CD4-positive, alpha-beta T cell (primary cell): ENCODE measurements at regions not wholly inside any gene's neighbourhood (a gene's known extent, or its start where the extent isn't known, plus 50 kb on each side); places are given as distances from the start of the nearest gene placed in this dataset.

Source experiments
- ATAC-seq: fragments of 200-7000 bp; cut with Tn5 transposase; one replicate; pipeline ENCODE4 v1.10.0; 2022; ENCODE audit warnings: mild to moderate bottlenecking; ENCODE audit not compliant: poor library complexity
- CTCF ChIA-PET: fragments of 350-600 bp; sonication (Branson Sonifier 250); formaldehyde crosslinking; loops from one replicate; lab custom pipeline; 2021; ENCODE audit warnings: antibody characterized with exemption, inconsistent platforms; lab: Charles Lee
- POLR2A ChIA-PET: fragments of 350-600 bp; sonication (Branson Sonifier 250); formaldehyde crosslinking; loops from one replicate; lab custom pipeline; 2021; ENCODE audit warnings: antibody characterized with exemption, inconsistent platforms; lab: Charles Lee
- DNase-seq, 14 experiments: peaks; one replicate each; pipeline ENCODE4 v3.0.0-alpha.2; 2013 to 2020; ENCODE audit warnings: mixed read lengths in 2 of 14
- H3K27ac ChIP-seq, 2 donors: one replicate each; pipeline versions ENCODE4 v1.5.1 to v1.7.0; 2013; ENCODE audit warnings: low read length in 2 of 2, low read depth in 1 of 2, mild to moderate bottlenecking in 1 of 2
- H3K27me3 ChIP-seq, 2 experiments: 1 replicate in 1 of 2; 2 replicates in 1 of 2; pipeline versions ENCODE4 v1.6.1 to v1.7.0; 2013; ENCODE audit warnings: low read length in 2 of 2, control low read depth in 1 of 2, mild to moderate bottlenecking in 1 of 2, moderate library complexity in 1 of 2; ENCODE audit not compliant: insufficient read depth in 2 of 2, control insufficient read depth in 1 of 2
- H3K36me3 ChIP-seq: one replicate; pipeline ENCODE4 v1.6.1; 2013; ENCODE audit warnings: low read length, control low read depth; ENCODE audit not compliant: insufficient read depth
- H3K4me1 ChIP-seq: one replicate; pipeline ENCODE4 v1.6.1; 2013; ENCODE audit warnings: low read length, control low read depth; ENCODE audit not compliant: insufficient read depth
- H3K4me3 ChIP-seq: one replicate; pipeline ENCODE4 v1.5.1; 2013; ENCODE audit warnings: mild to moderate bottlenecking, low read length, moderate library complexity
- H3K9me3 ChIP-seq, 2 experiments: 1 replicate in 1 of 2; 2 replicates in 1 of 2; pipeline versions ENCODE4 v1.6.1 to v1.7.0; 2013; ENCODE audit warnings: low read length in 2 of 2, mild to moderate bottlenecking in 2 of 2, control low read depth in 1 of 2, moderate library complexity in 1 of 2; ENCODE audit not compliant: control insufficient read depth in 1 of 2, insufficient read depth in 1 of 2
- H3K27ac Mint-ChIP-seq: one replicate; pipeline ENCODE4 v1.8.0; 2020; ENCODE audit warnings: mixed read lengths
- H3K27me3 Mint-ChIP-seq: one replicate; pipeline ENCODE4 v1.8.0; 2021; ENCODE audit warnings: mixed read lengths
- H3K36me3 Mint-ChIP-seq: one replicate; pipeline ENCODE4 v1.8.0; 2021; ENCODE audit warnings: low read depth, mixed read lengths
- H3K4me1 Mint-ChIP-seq: one replicate; pipeline ENCODE4 v1.8.0; 2021; ENCODE audit warnings: low read depth, mixed read lengths
- H3K4me3 Mint-ChIP-seq: one replicate; pipeline ENCODE4 v1.8.0; 2020; ENCODE audit warnings: mild to moderate bottlenecking, mixed read lengths
- H3K9me3 Mint-ChIP-seq: one replicate; pipeline ENCODE4 v1.8.0; 2020; ENCODE audit warnings: mixed read lengths
- intact Hi-C, 2 experiments: fragments of 100-400 bp; cut with DNase I in 1 of 2; cut with micrococcal nuclease in 1 of 2; formaldehyde crosslinking; loops; one replicate each; pipeline versions ENCODE4 v1.15.1 to v1.9.0; 2023 to 2025; cut with DNase I, micrococcal nuclease
- TF ChIP-seq, protein P1 (sequence below): fragments of 200-600 bp; IDR thresholded peaks from one replicate; pipeline ENCODE4 v1.8.0; 2022; ENCODE audit warnings: antibody characterized with exemption, mild to moderate bottlenecking

- Mint-ChIP-seq H3K4me3 (no peak overlapping the region), H3K9me3 (peaks cover 2% of the 10 kb centered on the region), H3K27ac (no peak overlapping the region), H3K27me3 (peaks cover 33% of the 10 kb centered on the region), H3K36me3 (no peaks in the 10 kb centered on the region), H3K4me1 (no peaks in the 10 kb centered on the region)
- POLR2A ChIA-PET, result no interaction called here
- DNase-seq (no peak), ATAC-seq (no peak)
- TF ChIP-seq, protein P1, sequence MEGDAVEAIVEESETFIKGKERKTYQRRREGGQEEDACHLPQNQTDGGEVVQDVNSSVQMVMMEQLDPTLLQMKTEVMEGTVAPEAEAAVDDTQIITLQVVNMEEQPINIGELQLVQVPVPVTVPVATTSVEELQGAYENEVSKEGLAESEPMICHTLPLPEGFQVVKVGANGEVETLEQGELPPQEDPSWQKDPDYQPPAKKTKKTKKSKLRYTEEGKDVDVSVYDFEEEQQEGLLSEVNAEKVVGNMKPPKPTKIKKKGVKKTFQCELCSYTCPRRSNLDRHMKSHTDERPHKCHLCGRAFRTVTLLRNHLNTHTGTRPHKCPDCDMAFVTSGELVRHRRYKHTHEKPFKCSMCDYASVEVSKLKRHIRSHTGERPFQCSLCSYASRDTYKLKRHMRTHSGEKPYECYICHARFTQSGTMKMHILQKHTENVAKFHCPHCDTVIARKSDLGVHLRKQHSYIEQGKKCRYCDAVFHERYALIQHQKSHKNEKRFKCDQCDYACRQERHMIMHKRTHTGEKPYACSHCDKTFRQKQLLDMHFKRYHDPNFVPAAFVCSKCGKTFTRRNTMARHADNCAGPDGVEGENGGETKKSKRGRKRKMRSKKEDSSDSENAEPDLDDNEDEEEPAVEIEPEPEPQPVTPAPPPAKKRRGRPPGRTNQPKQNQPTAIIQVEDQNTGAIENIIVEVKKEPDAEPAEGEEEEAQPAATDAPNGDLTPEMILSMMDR, result no peak
- intact Hi-C loops, result no loop called here
- H3K36me3 ChIP-seq, result no peaks in the 10 kb centered on the region
- H3K4me1 ChIP-seq, result no peaks in the 10 kb centered on the region
- CTCF ChIA-PET, result no interaction called here
- no peaks in the 10 kb centered on the region for H3K9me3 ChIP-seq
- peaks cover 2 to 4% of the 10 kb centered on the region in 2 experiments for H3K27me3 ChIP-seq
- no peak overlapping the region for H3K27ac ChIP-seq
- no peak overlapping the region for H3K4me3 ChIP-seq
These were observed 75.0 kb upstream of the EXOC2 start for GRCh38 chr6:767755-768512.

DNA sequence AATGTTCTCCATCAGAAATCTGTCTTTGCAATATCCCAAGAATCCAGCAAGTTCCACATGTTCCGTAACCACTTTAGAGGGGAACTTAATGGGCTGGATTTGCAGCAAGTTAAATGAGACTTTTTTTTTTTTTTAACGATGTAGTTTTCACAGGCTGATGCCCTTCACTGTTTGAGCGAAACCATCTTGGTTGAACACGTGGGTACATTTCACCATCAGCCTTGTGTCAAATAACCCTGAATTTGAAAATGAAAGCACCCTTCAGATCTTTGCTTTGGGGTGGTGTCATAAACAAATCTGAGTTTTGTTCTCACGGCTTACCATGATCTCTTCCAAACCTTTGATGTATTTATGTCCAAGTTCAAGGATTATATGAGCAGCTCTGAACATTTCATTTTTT is 73.7 kb upstream of the EXOC2 start:
- ChIA-PET POLR2A (no interaction called here), CTCF (no interaction called here)
- no peak overlapping the region for H3K4me3 Mint-ChIP-seq
- TF ChIP-seq, protein P1, result no peak
- DNase-seq (no peak), ATAC-seq (no peak)
- peaks cover 34% of the 10 kb centered on the region for H3K27me3 Mint-ChIP-seq
- H3K27ac Mint-ChIP-seq, result no peak overlapping the region
- H3K36me3 ChIP-seq, result no peaks in the 10 kb centered on the region
- H3K4me3 ChIP-seq, result no peak overlapping the region
- H3K27me3 ChIP-seq, result peaks cover 2 to 4% of the 10 kb centered on the region in 2 experiments
- no peaks in the 10 kb centered on the region for H3K9me3 ChIP-seq
- peaks cover 2% of the 10 kb centered on the region for H3K9me3 Mint-ChIP-seq
- H3K4me1 ChIP-seq, result no peaks in the 10 kb centered on the region
- intact Hi-C loops, result no loop called here
- H3K4me1 Mint-ChIP-seq, result no peaks in the 10 kb centered on the region
- H3K36me3 Mint-ChIP-seq, result no peaks in the 10 kb centered on the region
- no peak overlapping the region for H3K27ac ChIP-seq

GRCh38 chr6:761997-762396 is 69.1 kb upstream of the EXOC2 start:
- H3K27me3 Mint-ChIP-seq, result peaks cover 18% of the 10 kb centered on the region
- TF ChIP-seq, protein P1, result no peak
- H3K36me3 Mint-ChIP-seq, result no peaks in the 10 kb centered on the region
- intact Hi-C loops, result no loop called here
- Histone ChIP-seq H3K27ac (no peak overlapping the region), H3K9me3 (peaks cover 0 to 6% of the 10 kb centered on the region in 2 experiments), H3K4me1 (no peaks in the 10 kb centered on the region), H3K36me3 (no peaks in the 10 kb centered on the region), H3K4me3 (no peak overlapping the region), H3K27me3 (peaks cover 0 to 5% of the 10 kb centered on the region in 2 experiments)
- ATAC-seq (no peak), DNase-seq (no peak)
- H3K27ac Mint-ChIP-seq, result no peak overlapping the region
- ChIA-PET CTCF (no interaction called here), POLR2A (no interaction called here)
- no peaks in the 10 kb centered on the region for H3K4me1 Mint-ChIP-seq
- H3K4me3 Mint-ChIP-seq, result no peak overlapping the region
- no peaks in the 10 kb centered on the region for H3K9me3 Mint-ChIP-seq
